ENCODE measurements at regions not wholly inside any gene's neighbourhood (a gene's known extent, or its start where the extent isn't known, plus 50 kb on each side); places are given as distances from the start of the nearest gene placed in this dataset.

GRCh38 chr22:48416396-48417224 lies 1411.1 kb downstream of the BRD1 start:
- TF ChIP-seq, protein P1, sequence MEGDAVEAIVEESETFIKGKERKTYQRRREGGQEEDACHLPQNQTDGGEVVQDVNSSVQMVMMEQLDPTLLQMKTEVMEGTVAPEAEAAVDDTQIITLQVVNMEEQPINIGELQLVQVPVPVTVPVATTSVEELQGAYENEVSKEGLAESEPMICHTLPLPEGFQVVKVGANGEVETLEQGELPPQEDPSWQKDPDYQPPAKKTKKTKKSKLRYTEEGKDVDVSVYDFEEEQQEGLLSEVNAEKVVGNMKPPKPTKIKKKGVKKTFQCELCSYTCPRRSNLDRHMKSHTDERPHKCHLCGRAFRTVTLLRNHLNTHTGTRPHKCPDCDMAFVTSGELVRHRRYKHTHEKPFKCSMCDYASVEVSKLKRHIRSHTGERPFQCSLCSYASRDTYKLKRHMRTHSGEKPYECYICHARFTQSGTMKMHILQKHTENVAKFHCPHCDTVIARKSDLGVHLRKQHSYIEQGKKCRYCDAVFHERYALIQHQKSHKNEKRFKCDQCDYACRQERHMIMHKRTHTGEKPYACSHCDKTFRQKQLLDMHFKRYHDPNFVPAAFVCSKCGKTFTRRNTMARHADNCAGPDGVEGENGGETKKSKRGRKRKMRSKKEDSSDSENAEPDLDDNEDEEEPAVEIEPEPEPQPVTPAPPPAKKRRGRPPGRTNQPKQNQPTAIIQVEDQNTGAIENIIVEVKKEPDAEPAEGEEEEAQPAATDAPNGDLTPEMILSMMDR (IDR thresholded peaks at IDR 0.05): no peak
- TF ChIP-seq REST (IDR thresholded peaks at IDR 0.05; ENCODE audit: insufficient read depth in 1 of 2, low read depth in 2 of 2, low read length in 1 of 2): no peak

Measured in Panc1 (cell line).